Heart right ventricle (tissue), 16 donors: ENCODE measurements at regions not wholly inside any gene's neighbourhood (a gene's known extent, or its start where the extent isn't known, plus 50 kb on each side); places are given as distances from the start of the nearest gene placed in this dataset.
A peak's percentile ranks its signal among the peaks of the same experiment; 100 is the strongest.
"Not testable (repeated sequence)": the region's sequence is repeated elsewhere in the genome, so short reads cannot be mapped to it uniquely, and the experiment has no call there.

ENCODE experiments used
- ATAC-seq, 8 donors: fragments of 200-7000 bp; cut with Tn5 transposase; one replicate each; pipeline ENCODE4 v1.9.1; 2020; ENCODE audit warnings: mild to moderate bottlenecking in 8 of 8, moderate library complexity in 8 of 8, moderate number of reproducible peaks in 1 of 8
- DNase-seq, 2 donors: peaks; one replicate each; pipeline ENCODE4 v3.0.0-alpha.2; 2020
- H3K27ac ChIP-seq, 10 donors: fragments of 200-600 bp; sonication (generic) in 2 of 10; one replicate each; pipeline versions ENCODE4 v1.5.0 to v1.8.0; 2020 to 2022; ENCODE audit warnings: mild to moderate bottlenecking in 3 of 10
- H3K27me3 ChIP-seq, 7 donors: fragments of 200-600 bp; one replicate each; pipeline ENCODE4 v1.8.0; 2021 to 2022; ENCODE audit warnings: mild to moderate bottlenecking in 2 of 7
- H3K36me3 ChIP-seq, 9 donors: fragments of 200-600 bp; sonication (generic) in 1 of 9; one replicate each; pipeline versions ENCODE4 v1.5.0 to v1.8.0; 2020 to 2022; ENCODE audit warnings: mild to moderate bottlenecking in 2 of 9
- H3K4me1 ChIP-seq, 9 donors: fragments of 200-600 bp; sonication (generic) in 1 of 9; one replicate each; pipeline versions ENCODE4 v1.5.0 to v1.8.0; 2020 to 2022; ENCODE audit warnings: mild to moderate bottlenecking in 4 of 9
- H3K4me3 ChIP-seq, 10 donors: fragments of 200-600 bp; sonication (generic) in 2 of 10; one replicate each; pipeline versions ENCODE4 v1.5.0 to v1.8.0; 2020 to 2022; ENCODE audit warnings: mild to moderate bottlenecking in 7 of 10, moderate library complexity in 2 of 10
- H3K9me3 ChIP-seq, 11 donors: fragments of 200-600 bp in 10 of 11; sonication (generic) in 2 of 11; one replicate each; pipeline versions ENCODE4 v1.5.0 to v1.8.0; 2013 to 2022; ENCODE audit warnings: mild to moderate bottlenecking in 2 of 11, control low read depth in 1 of 11, moderate library complexity in 1 of 11
- WGBS, 2 donors: extraction: QIAGEN DNeasy Blood & Tissue Kit; methylation state at CpG; one replicate each; pipeline ENCODE4 v1.1.7; 2013; ENCODE audit warnings: inconsistent platforms in 1 of 2; 5-methylcytosine and 5-hydroxymethylcytosine counted together
- intact Hi-C, 10 donors: fragments of 100-400 bp; cut with DNase I; formaldehyde crosslinking; loops; one replicate each; pipeline versions ENCODE4 v1.11.1 to v1.14.2; 2022
- TF ChIP-seq, protein P1 (sequence below), 9 donors: fragments of 200-600 bp; sonication (generic) in 2 of 9; IDR thresholded peaks; one replicate each; pipeline versions ENCODE4 v1.5.0 to v1.8.0; 2021 to 2022; ENCODE audit warnings: antibody characterized with exemption in 9 of 9, mild to moderate bottlenecking in 5 of 9, moderate library complexity in 1 of 9
- donor health status: Arrhythmogenic right ventricular cardiomyopathy.
- donor health status: ischemic (EF 13 %, LVEDD 7.1; RV severe dilation, severe dysfunction).
- donor health status: healthy with polysubstance abuse.
- donor health status: DM: no; HTN: yes; CAD: no.
- donor health status: DM: no; HTN: no; CAD: no.
- donor health status: ischemic (EF 25% LVEDD 6.9; RV normal size, moderate dysfunction).
- donor health status: ischemic (EF 25% LVEDD 5.7; RV mildly dilated, moderate dysfunction).
- donor health status: healthy.
- donor health status: DM: yes; HTN: yes; CAD: no.
- donor health status: Ischemic cardiomyopathy.
- donor health status: ischemic (EF 35%, LVEDD 5.7; RV mildly dilated, moderate dysfunction).
- donor health status: nonischemic (EF 11% LVEDD 7.7; RV severe dilation, severe dysfunction).
- donor health status: DM: yes; HTN: yes; CAD: no.
- donor health status: PGD.
- donor health status: ischemic (EF 29% LVEDD 5.4; RV normal size, mild dysfunction).
- donor health status: nonischemic (EF 23%, LVEDD 6.1; RV moderate dilation, normal function).

GRCh38 chr2:44101246-44101645, 67.4 kb upstream of the PPM1B start:
- WGBS, 2 donors, result 31 to 39% methylated on average over 1 of the region's 1 CpG
- H3K27me3 ChIP-seq, result no peaks in the 10 kb centered on the region
- no peaks in the 10 kb centered on the region for H3K9me3 ChIP-seq
- no peak overlapping the region for H3K4me3 ChIP-seq
- TF ChIP-seq, protein P1, sequence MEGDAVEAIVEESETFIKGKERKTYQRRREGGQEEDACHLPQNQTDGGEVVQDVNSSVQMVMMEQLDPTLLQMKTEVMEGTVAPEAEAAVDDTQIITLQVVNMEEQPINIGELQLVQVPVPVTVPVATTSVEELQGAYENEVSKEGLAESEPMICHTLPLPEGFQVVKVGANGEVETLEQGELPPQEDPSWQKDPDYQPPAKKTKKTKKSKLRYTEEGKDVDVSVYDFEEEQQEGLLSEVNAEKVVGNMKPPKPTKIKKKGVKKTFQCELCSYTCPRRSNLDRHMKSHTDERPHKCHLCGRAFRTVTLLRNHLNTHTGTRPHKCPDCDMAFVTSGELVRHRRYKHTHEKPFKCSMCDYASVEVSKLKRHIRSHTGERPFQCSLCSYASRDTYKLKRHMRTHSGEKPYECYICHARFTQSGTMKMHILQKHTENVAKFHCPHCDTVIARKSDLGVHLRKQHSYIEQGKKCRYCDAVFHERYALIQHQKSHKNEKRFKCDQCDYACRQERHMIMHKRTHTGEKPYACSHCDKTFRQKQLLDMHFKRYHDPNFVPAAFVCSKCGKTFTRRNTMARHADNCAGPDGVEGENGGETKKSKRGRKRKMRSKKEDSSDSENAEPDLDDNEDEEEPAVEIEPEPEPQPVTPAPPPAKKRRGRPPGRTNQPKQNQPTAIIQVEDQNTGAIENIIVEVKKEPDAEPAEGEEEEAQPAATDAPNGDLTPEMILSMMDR (IDR thresholded peaks at IDR 0.05), result no peak
- no peaks in the 10 kb centered on the region for H3K36me3 ChIP-seq
- H3K4me1 ChIP-seq, result peaks cover 0 to 25% (median 9%) of the 10 kb centered on the region in 9 donors
- no peak overlapping the region for H3K27ac ChIP-seq
- intact Hi-C loops, result no loop called here
- no peak for DNase-seq
- no peak for ATAC-seq

- Histone ChIP-seq H3K36me3 (no peaks in the 10 kb centered on the region), H3K27me3 (no peaks in the 10 kb centered on the region), H3K4me1 (peaks cover 0 to 25% (median 9%) of the 10 kb centered on the region in 9 donors), H3K27ac (peak overlapping the region in 5 of 10 donors; percentile 8 to 73 (median 46)), H3K4me3 (no peak overlapping the region), H3K9me3 (no peaks in the 10 kb centered on the region)
- intact Hi-C loops, result no loop called here
- ATAC-seq (peak in 4 of 8 donors; percentile 69 to 90 (median 80)), DNase-seq (peak in 1 of 2 donors; percentile 12)
- WGBS, 2 donors, result 76 to 79% methylated on average over 8 of the region's 8 CpGs
- TF ChIP-seq, protein P1 (IDR thresholded peaks at IDR 0.05), result no peak
These were observed 65.7 kb upstream of the PPM1B start for GRCh38 chr2:44102790-44103562.

GRCh38 chr2:44103639-44104038, 65.0 kb upstream of the PPM1B start:
- WGBS, 2 donors, result 90 to 93% methylated on average over 6 of the region's 6 CpGs
- TF ChIP-seq, protein P1 (IDR thresholded peaks at IDR 0.05), result no peak
- ATAC-seq, result no peak
- Histone ChIP-seq H3K4me1 (peaks cover 0 to 25% (median 9%) of the 10 kb centered on the region in 9 donors), H3K9me3 (no peaks in the 10 kb centered on the region), H3K27me3 (no peaks in the 10 kb centered on the region), H3K4me3 (no peak overlapping the region), H3K36me3 (no peaks in the 10 kb centered on the region), H3K27ac (peak overlapping the region in 5 of 10 donors; percentile 8 to 73 (median 46))
- no peak for DNase-seq
- intact Hi-C loops, result no loop called here

GRCh38 chr2:44104855-44105271, 63.8 kb upstream of the PPM1B start:
- ATAC-seq (no peak), DNase-seq (no peak)
- intact Hi-C loops, result no loop called here
- peaks cover 0 to 23% (median 9%) of the 10 kb centered on the region in 9 donors for H3K4me1 ChIP-seq
- no peak overlapping the region for H3K27ac ChIP-seq
- H3K36me3 ChIP-seq, result no peaks in the 10 kb centered on the region
- no peaks in the 10 kb centered on the region for H3K9me3 ChIP-seq
- no peaks in the 10 kb centered on the region for H3K27me3 ChIP-seq
- no peak overlapping the region for H3K4me3 ChIP-seq
- WGBS, 2 donors, result 90 to 92% methylated on average over 1 of the region's 1 CpG
- TF ChIP-seq, protein P1 (IDR thresholded peaks at IDR 0.05), result no peak

DNA sequence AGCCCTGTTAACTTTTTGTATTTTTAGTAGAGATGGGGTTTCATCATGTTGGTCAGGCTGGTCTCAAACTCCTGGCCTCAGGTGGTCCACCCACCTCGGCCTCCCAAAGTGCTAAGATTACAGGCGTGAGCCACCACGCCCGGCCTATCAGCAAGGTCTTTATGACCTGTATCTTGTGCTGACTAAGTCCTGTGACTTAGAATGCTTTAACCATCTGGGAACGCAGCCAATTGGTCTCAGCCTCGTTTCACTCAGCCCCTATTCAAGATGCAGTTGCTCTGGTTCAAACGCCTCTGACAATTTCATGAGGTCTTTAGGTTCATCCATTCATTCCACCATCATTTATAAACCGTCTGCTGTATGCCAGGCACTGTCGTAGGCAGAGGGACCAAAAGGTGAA, 62.2 kb upstream of the PPM1B start:
- intact Hi-C loops, H3K4me3 ChIP-seq, H3K36me3 ChIP-seq, H3K27me3 ChIP-seq, H3K9me3 ChIP-seq, DNase-seq, ATAC-seq, H3K27ac ChIP-seq: not testable (repeated sequence)
- H3K4me1 ChIP-seq, result peaks cover 0 to 12% (median 0%) of the 10 kb centered on the region in 9 donors
- WGBS, 2 donors, result 72 to 75% methylated on average over 9 of the region's 9 CpGs
